ENCODE measurements at regions not wholly inside any gene's neighbourhood (a gene's known extent, or its start where the extent isn't known, plus 50 kb on each side); places are given as distances from the start of the nearest gene placed in this dataset.
A peak's percentile ranks its signal among the peaks of the same experiment; 100 is the strongest.
"Not testable (repeated sequence)": the region's sequence is repeated elsewhere in the genome, so short reads cannot be mapped to it uniquely, and the experiment has no call there.

DNA sequence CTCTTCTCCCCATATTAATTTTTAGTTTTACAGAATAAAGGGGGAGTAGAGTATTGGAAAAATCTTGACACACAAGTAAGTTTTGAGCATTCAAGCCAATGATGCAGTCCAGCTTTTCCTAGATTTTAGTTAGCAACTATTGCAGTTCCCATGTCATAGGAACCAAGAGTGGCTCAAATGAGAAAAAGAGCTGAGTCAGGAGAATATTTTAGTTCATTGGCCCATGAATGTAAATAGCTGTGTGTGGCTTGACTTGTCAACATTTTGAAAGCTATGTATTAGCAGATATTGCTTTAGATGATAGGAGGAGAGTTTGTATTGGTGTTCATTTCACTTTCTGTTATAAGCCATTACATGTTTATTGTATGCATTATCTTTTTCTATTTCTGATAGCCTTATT, 853.7 kb downstream of the PLOD2 start:
- Histone ChIP-seq H3K27me3 (ENCODE audit: control insufficient read depth in 1 of 2, insufficient read depth in 2 of 2, low read length in 2 of 2) (no peaks in the 10 kb centered on the region), H3K4me3 (ENCODE audit: low read length in 2 of 2) (no peak overlapping the region), H3K4me1 (ENCODE audit: control insufficient read depth, insufficient read depth, low read length) (no peaks in the 10 kb centered on the region), H3K27ac (ENCODE audit: low read length) (no peak overlapping the region), H3K36me3 (ENCODE audit: control insufficient read depth in 2 of 2, insufficient read depth in 2 of 2, low read length in 2 of 2) (no peaks in the 10 kb centered on the region), H3K9ac (ENCODE audit: low read length in 2 of 2) (no peak overlapping the region), H3K9me3 (ENCODE audit: control insufficient read depth in 2 of 2, low read length in 2 of 2) (no peaks in the 10 kb centered on the region)

DNA sequence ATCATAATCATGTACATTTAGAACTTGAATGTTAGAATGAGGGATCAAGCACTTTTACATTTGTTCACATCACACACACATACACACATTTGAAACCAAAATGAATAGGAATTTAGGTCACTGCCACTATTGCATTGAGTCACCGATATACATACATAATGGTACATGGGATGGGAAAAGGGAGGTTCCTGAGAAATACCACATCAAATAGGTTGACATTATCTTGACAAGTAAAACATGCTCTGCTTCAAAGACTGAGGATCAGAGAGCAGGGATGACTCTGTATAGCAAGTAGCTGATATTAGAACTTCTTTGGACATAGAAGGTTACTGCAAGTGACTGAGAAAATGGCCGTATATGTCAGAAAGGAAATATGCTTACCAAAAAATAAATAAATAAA, 847.2 kb downstream of the PLOD2 start:
- Histone ChIP-seq H3K4me1 (ENCODE audit: control insufficient read depth, insufficient read depth, low read length) (no peaks in the 10 kb centered on the region), H3K9ac (ENCODE audit: low read length in 2 of 2) (no peak overlapping the region), H3K9me3 (ENCODE audit: control insufficient read depth in 2 of 2, low read length in 2 of 2) (peaks cover 0 to 3% of the 10 kb centered on the region in 2 donors), H3K4me3 (ENCODE audit: low read length in 2 of 2) (no peak overlapping the region), H3K36me3 (ENCODE audit: control insufficient read depth in 2 of 2, insufficient read depth in 2 of 2, low read length in 2 of 2) (no peaks in the 10 kb centered on the region), H3K27me3 (ENCODE audit: control insufficient read depth in 1 of 2, insufficient read depth in 2 of 2, low read length in 2 of 2) (no peaks in the 10 kb centered on the region), H3K27ac (ENCODE audit: low read length) (no peak overlapping the region)

DNA sequence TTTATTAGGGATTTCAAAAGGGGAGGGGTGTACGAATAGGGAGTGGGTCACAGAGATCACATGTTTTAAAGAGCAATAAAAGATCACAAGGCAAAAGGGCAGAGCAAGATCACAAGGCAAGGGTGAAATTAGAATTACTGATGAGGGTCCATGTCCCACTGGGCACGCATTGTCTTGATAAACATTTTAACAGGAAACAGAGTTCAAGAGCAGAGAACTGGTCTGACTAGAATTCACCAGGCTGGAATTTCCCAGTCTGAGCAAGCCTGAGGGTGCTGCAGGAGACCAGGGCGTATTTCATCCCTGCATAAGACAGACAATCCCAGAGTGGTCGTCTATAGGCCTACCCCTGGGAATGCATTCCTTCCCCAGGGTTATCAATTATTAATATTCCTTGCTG, 844.7 kb downstream of the PLOD2 start:
- H3K9me3 ChIP-seq (ENCODE audit: control insufficient read depth in 2 of 2, low read length in 2 of 2); H3K36me3 ChIP-seq (ENCODE audit: control insufficient read depth in 2 of 2, insufficient read depth in 2 of 2, low read length in 2 of 2); H3K27ac ChIP-seq (ENCODE audit: low read length); H3K4me3 ChIP-seq (ENCODE audit: low read length in 2 of 2); H3K9ac ChIP-seq (ENCODE audit: low read length in 2 of 2); H3K27me3 ChIP-seq (ENCODE audit: control insufficient read depth in 1 of 2, insufficient read depth in 2 of 2, low read length in 2 of 2); H3K4me1 ChIP-seq (ENCODE audit: control insufficient read depth, insufficient read depth, low read length): not testable (repeated sequence)

DNA sequence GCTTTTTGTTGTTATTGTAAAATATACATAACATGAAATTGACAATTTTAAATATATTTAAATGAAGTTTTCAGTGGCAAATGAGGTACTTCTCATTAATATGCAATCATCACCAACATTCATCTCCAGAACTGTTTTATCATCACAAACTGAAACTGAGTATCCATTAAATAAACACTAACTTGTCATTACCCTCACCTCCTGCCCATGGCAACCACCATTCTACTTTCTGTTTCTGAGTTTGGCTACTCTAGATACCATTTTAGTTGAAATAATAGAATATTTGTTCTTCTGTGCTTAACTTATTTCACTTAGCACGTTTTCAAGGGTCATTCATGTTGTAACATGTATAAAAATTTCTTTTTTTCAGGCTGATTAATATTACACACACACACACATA, 834.3 kb downstream of the PLOD2 start:
- H3K27ac ChIP-seq (ENCODE audit: low read length), result no peak overlapping the region
- no peak overlapping the region for H3K4me3 ChIP-seq (ENCODE audit: low read length in 2 of 2)
- H3K9me3 ChIP-seq (ENCODE audit: control insufficient read depth in 2 of 2, low read length in 2 of 2), result no peaks in the 10 kb centered on the region
- H3K36me3 ChIP-seq (ENCODE audit: control insufficient read depth in 2 of 2, insufficient read depth in 2 of 2, low read length in 2 of 2), result no peaks in the 10 kb centered on the region
- no peaks in the 10 kb centered on the region for H3K27me3 ChIP-seq (ENCODE audit: control insufficient read depth in 1 of 2, insufficient read depth in 2 of 2, low read length in 2 of 2)
- no peak overlapping the region for H3K9ac ChIP-seq (ENCODE audit: low read length in 2 of 2)
- H3K4me1 ChIP-seq (ENCODE audit: control insufficient read depth, insufficient read depth, low read length), result no peaks in the 10 kb centered on the region

DNA sequence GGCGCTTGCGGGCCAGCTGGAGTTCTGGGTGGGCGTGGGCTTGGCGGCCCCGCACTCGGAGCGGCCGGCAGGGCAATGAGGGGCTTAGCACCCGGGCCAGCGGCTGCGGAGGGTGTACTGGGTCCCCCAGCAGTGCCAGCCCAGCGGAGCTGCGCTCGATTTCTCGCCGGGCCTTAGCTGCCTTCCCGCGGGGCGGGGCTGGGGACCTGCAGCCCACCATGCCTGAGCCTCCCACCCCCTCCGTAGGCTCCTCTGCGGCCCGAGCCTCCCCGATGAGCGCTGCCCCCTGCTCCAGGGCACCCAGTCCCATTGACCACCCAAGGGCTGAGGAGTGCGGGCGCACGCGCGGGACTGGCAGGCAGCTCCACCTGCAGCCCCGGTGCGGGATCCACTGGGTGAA, 827.6 kb downstream of the PLOD2 start:
- H3K9ac ChIP-seq (ENCODE audit: low read length in 2 of 2); H3K4me1 ChIP-seq (ENCODE audit: control insufficient read depth, insufficient read depth, low read length); H3K4me3 ChIP-seq (ENCODE audit: low read length in 2 of 2); H3K9me3 ChIP-seq (ENCODE audit: control insufficient read depth in 2 of 2, low read length in 2 of 2); H3K27ac ChIP-seq (ENCODE audit: low read length); H3K36me3 ChIP-seq (ENCODE audit: control insufficient read depth in 2 of 2, insufficient read depth in 2 of 2, low read length in 2 of 2); H3K27me3 ChIP-seq (ENCODE audit: control insufficient read depth in 1 of 2, insufficient read depth in 2 of 2, low read length in 2 of 2): not testable (repeated sequence)

DNA sequence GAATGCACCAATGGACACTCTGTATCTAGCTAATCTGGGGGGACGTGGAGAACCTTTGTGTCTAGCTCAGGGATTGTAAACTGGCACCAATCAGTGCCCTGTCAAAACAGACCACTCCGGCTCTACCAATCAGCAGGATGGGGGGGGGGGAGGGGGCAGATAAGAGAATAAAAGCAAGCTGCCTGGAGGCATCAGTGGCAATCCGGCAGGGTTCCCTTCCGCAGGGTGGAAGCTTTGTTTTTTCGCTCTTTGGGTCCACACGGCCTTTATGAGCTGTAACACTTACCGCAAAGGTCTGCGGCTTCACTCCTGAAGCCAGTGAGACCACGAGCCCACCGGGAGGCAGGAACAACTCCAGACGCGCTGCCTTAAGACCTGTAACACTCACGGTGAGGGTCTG, 827.1 kb downstream of the PLOD2 start:
- Histone ChIP-seq H3K27me3 (ENCODE audit: control insufficient read depth in 1 of 2, insufficient read depth in 2 of 2, low read length in 2 of 2) (no peaks in the 10 kb centered on the region), H3K36me3 (ENCODE audit: control insufficient read depth in 2 of 2, insufficient read depth in 2 of 2, low read length in 2 of 2) (no peaks in the 10 kb centered on the region), H3K9ac (ENCODE audit: low read length in 2 of 2) (no peak overlapping the region), H3K27ac (ENCODE audit: low read length) (no peak overlapping the region), H3K4me1 (ENCODE audit: control insufficient read depth, insufficient read depth, low read length) (no peaks in the 10 kb centered on the region), H3K9me3 (ENCODE audit: control insufficient read depth in 2 of 2, low read length in 2 of 2) (no peaks in the 10 kb centered on the region), H3K4me3 (ENCODE audit: low read length in 2 of 2) (no peak overlapping the region)

DNA sequence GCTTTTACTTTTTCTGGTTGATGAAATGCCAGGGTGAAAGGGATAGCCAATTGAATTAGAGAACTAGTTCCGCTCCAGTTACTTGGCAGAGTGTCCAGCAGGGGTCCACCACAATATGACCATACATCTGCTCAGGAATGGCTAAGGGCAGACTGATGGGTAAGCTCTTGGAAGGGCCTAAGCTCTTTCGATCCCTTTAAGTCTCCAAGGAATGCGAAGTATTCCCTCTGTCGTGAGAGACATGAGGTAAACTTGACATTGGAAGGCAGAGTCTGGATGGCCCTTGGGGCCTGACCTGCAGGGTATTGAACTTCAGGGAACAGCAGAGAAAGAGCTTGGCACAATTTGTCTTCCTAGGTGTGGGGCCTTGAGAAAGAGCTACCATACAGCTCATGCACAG, 805.8 kb downstream of the PLOD2 start:
- H3K36me3 ChIP-seq (ENCODE audit: control insufficient read depth in 2 of 2, insufficient read depth in 2 of 2, low read length in 2 of 2), result no peaks in the 10 kb centered on the region
- no peak overlapping the region for H3K4me3 ChIP-seq (ENCODE audit: low read length in 2 of 2)
- no peaks in the 10 kb centered on the region for H3K4me1 ChIP-seq (ENCODE audit: control insufficient read depth, insufficient read depth, low read length)
- peaks cover 0 to 11% of the 10 kb centered on the region in 2 donors for H3K9me3 ChIP-seq (ENCODE audit: control insufficient read depth in 2 of 2, low read length in 2 of 2)
- no peak overlapping the region for H3K27ac ChIP-seq (ENCODE audit: low read length)
- H3K9ac ChIP-seq (ENCODE audit: low read length in 2 of 2), result no peak overlapping the region
- H3K27me3 ChIP-seq (ENCODE audit: control insufficient read depth in 1 of 2, insufficient read depth in 2 of 2, low read length in 2 of 2), result no peaks in the 10 kb centered on the region

DNA sequence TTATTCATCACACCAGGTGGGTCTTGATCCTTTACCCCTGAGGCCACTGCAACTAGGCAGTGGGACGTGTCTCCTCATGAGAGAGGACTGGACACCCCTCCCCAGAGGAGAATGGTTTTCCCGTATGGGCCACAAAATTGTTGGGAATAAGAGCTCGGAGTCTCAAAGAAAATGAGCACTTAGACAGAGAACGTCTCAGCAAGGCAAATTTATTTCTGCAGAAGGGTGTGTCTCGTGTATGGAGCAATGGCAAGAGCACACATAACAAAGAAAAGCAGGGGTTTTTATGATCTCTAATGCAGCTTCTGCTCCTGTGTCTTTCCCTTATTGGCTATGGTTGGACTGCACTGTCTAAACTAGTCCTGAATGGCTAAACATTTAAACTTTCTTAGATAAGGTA, 803.5 kb downstream of the PLOD2 start:
- no peaks in the 10 kb centered on the region for H3K4me1 ChIP-seq (ENCODE audit: control insufficient read depth, insufficient read depth, low read length)
- no peak overlapping the region for H3K27ac ChIP-seq (ENCODE audit: low read length)
- no peak overlapping the region for H3K4me3 ChIP-seq (ENCODE audit: low read length in 2 of 2)
- H3K9ac ChIP-seq (ENCODE audit: low read length in 2 of 2), result no peak overlapping the region
- H3K36me3 ChIP-seq (ENCODE audit: control insufficient read depth in 2 of 2, insufficient read depth in 2 of 2, low read length in 2 of 2), result no peaks in the 10 kb centered on the region
- peaks cover 0 to 11% of the 10 kb centered on the region in 2 donors for H3K9me3 ChIP-seq (ENCODE audit: control insufficient read depth in 2 of 2, low read length in 2 of 2)
- no peaks in the 10 kb centered on the region for H3K27me3 ChIP-seq (ENCODE audit: control insufficient read depth in 1 of 2, insufficient read depth in 2 of 2, low read length in 2 of 2)

DNA sequence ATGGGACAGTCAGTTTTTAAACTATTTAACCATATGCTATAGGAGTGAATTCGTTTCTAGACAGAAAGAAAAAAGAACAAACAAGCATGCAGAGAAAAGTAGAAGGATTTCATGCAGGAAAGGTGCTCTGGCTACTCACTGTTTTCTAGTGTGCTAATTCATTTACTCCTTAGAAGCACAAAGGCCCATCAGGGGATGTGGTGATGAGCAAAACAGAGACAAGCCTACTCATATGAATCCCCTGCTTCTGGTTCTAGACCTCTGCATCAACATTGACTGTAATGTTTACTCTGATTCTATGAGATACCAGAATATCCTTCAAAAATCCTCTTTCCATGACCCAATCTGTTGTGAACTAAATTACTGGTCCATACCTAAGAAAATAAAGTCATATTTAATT, 801.9 kb downstream of the PLOD2 start:
- Histone ChIP-seq H3K4me1 (ENCODE audit: control insufficient read depth, insufficient read depth, low read length) (no peaks in the 10 kb centered on the region), H3K27me3 (ENCODE audit: control insufficient read depth in 1 of 2, insufficient read depth in 2 of 2, low read length in 2 of 2) (no peaks in the 10 kb centered on the region), H3K9me3 (ENCODE audit: control insufficient read depth in 2 of 2, low read length in 2 of 2) (peaks cover 0 to 11% of the 10 kb centered on the region in 2 donors), H3K4me3 (ENCODE audit: low read length in 2 of 2) (no peak overlapping the region), H3K9ac (ENCODE audit: low read length in 2 of 2) (no peak overlapping the region), H3K27ac (ENCODE audit: low read length) (no peak overlapping the region), H3K36me3 (ENCODE audit: control insufficient read depth in 2 of 2, insufficient read depth in 2 of 2, low read length in 2 of 2) (no peaks in the 10 kb centered on the region)

DNA sequence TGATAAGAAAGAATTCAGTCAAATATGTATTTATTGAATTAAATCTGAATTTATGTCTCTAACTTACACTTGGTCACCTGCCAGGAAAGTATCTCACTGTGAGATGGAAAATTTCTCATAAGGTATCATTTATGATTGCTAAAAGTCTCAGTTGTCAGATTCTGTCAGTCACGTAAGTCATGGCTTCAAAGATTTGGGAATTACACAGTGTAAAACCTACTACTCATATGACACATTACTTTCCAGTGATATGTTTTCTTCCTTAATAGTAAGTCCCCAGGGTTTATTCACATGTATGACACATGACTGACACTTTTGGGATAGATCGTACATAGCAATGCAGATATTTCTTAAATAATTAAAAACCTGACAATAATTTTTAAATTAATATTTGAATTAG, 792.2 kb downstream of the PLOD2 start:
- no peaks in the 10 kb centered on the region for H3K4me1 ChIP-seq (ENCODE audit: control insufficient read depth, insufficient read depth, low read length)
- H3K27me3 ChIP-seq (ENCODE audit: control insufficient read depth in 1 of 2, insufficient read depth in 2 of 2, low read length in 2 of 2), result no peaks in the 10 kb centered on the region
- no peaks in the 10 kb centered on the region for H3K9me3 ChIP-seq (ENCODE audit: control insufficient read depth in 2 of 2, low read length in 2 of 2)
- H3K36me3 ChIP-seq (ENCODE audit: control insufficient read depth in 2 of 2, insufficient read depth in 2 of 2, low read length in 2 of 2), result no peaks in the 10 kb centered on the region
- no peak overlapping the region for H3K4me3 ChIP-seq (ENCODE audit: low read length in 2 of 2)
- H3K9ac ChIP-seq (ENCODE audit: low read length in 2 of 2), result no peak overlapping the region
- no peak overlapping the region for H3K27ac ChIP-seq (ENCODE audit: low read length)

DNA sequence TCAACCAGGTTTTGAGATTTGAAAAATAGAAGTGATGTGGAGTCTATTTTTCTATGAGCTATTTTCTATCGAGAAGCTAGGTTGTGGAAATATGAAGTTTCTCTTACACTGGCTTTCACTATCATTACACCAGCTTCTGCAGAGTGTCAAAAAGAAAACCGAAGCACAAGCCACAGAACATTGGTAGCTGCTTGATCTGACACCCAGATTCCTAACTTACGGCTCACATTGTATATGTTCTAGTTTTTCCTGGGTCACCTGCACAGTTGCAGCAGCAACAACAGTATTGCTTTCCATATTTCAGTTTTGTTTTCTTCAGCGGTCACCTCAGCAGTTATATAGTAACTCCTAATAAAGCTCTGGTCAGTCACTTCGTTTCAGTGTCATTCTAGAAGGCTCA, 790.1 kb downstream of the PLOD2 start:
- Histone ChIP-seq H3K9me3 (ENCODE audit: control insufficient read depth in 2 of 2, low read length in 2 of 2) (peaks cover 0 to 4% of the 10 kb centered on the region in 2 donors), H3K27me3 (ENCODE audit: control insufficient read depth in 1 of 2, insufficient read depth in 2 of 2, low read length in 2 of 2) (no peaks in the 10 kb centered on the region), H3K27ac (ENCODE audit: low read length) (no peak overlapping the region), H3K36me3 (ENCODE audit: control insufficient read depth in 2 of 2, insufficient read depth in 2 of 2, low read length in 2 of 2) (no peaks in the 10 kb centered on the region), H3K4me3 (ENCODE audit: low read length in 2 of 2) (peak overlapping the region; percentile 54 to 57), H3K4me1 (ENCODE audit: control insufficient read depth, insufficient read depth, low read length) (no peaks in the 10 kb centered on the region), H3K9ac (ENCODE audit: low read length in 2 of 2) (peak overlapping the region in 1 of 2 donors; percentile 31)

DNA sequence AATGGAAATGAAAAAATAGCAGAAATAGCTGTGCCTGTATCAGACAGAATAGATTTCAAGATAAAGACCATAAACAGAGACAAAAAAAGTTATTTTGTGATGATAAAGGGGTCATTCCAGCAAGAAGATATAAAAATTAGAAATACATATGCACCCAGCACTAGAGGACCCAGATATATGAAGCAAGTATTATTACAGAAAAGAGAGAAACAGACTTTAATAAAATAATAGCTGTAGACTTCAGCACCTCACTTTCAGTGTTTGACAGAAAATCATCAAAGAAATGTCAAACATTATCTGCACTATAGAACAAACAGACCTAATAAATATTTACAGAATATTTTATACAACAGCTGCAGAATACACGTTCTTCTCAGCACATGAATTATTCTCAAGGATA, 783.7 kb downstream of the PLOD2 start:
- no peaks in the 10 kb centered on the region for H3K4me1 ChIP-seq (ENCODE audit: control insufficient read depth, insufficient read depth, low read length)

More for the DNA sequence above, 783.7 kb downstream of the PLOD2 start:
- Histone ChIP-seq H3K9me3 (ENCODE audit: control insufficient read depth in 2 of 2, low read length in 2 of 2) (peaks cover 0 to 4% of the 10 kb centered on the region in 2 donors), H3K27ac (ENCODE audit: low read length) (no peak overlapping the region), H3K9ac (ENCODE audit: low read length in 2 of 2) (no peak overlapping the region), H3K36me3 (ENCODE audit: control insufficient read depth in 2 of 2, insufficient read depth in 2 of 2, low read length in 2 of 2) (no peaks in the 10 kb centered on the region), H3K4me3 (ENCODE audit: low read length in 2 of 2) (no peak overlapping the region), H3K27me3 (ENCODE audit: control insufficient read depth in 1 of 2, insufficient read depth in 2 of 2, low read length in 2 of 2) (no peaks in the 10 kb centered on the region)

All from stomach smooth muscle (tissue), 2 donors.